ENCODE measurements at regions not wholly inside any gene's neighbourhood (a gene's known extent, or its start where the extent isn't known, plus 50 kb on each side); places are given as distances from the start of the nearest gene placed in this dataset.

DNA sequence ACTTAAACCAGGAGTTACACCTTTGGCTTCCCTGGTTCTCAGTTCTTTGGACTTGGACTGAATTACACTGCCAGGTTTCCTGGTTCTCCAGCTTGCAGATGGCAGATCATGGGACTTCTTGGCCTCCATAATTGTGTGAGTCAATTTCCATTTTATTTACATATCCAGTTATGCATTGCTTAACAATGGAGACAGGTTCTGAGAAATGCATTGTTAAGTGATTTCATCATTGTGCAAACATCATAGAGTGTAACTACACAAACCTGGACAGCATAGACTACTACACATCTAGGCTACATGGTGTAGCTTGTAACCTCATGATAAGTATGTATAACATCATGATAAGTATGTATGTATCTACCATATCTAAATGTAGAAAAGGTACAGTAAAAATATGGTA lies 276.1 kb upstream of the BTG1 start:
- TF ChIP-seq CTCF (IDR thresholded peaks at IDR 0.05) (no peak), POLR2A (IDR thresholded peaks at IDR 0.05) (no peak)
